Endothelial cell of umbilical vein (primary cell): ENCODE measurements at regions not wholly inside any gene's neighbourhood (a gene's known extent, or its start where the extent isn't known, plus 50 kb on each side); places are given as distances from the start of the nearest gene placed in this dataset.

Source experiments
- CTCF ChIP-seq, 2 donors: IDR thresholded peaks; 1 replicate in 1 of 2; 2 replicates in 1 of 2; pipeline ENCODE4 v1.5.1; 2011; ENCODE audit warnings: low read length in 2 of 2, mild to moderate bottlenecking in 2 of 2, moderate library complexity in 2 of 2, control low read depth in 1 of 2, inconsistent platforms in 1 of 2, low read depth in 1 of 2; ENCODE audit not compliant: insufficient read depth in 1 of 2; ENCODE audit errors: extremely low read depth in 1 of 2
- EZH2 ChIP-seq: IDR thresholded peaks from 2 replicates; pipeline ENCODE4 v1.6.1; 2012; ENCODE audit warnings: borderline replicate concordance, low read depth, mild to moderate bottlenecking, moderate library complexity, low read length, inconsistent platforms; ENCODE audit not compliant: severe bottlenecking
- FOS ChIP-seq: IDR thresholded peaks from 2 replicates; pipeline ENCODE4 v1.6.1; 2011; ENCODE audit warnings: mild to moderate bottlenecking, low read length, moderate library complexity, borderline replicate concordance; ENCODE audit not compliant: insufficient read depth
- GATA2 ChIP-seq: IDR thresholded peaks from 2 replicates; pipeline ENCODE4 v1.7.0; 2011; ENCODE audit warnings: low read depth, mild to moderate bottlenecking, moderate library complexity, mixed read lengths, low read length; ENCODE audit not compliant: insufficient read length, insufficient read depth
- JUN ChIP-seq: IDR thresholded peaks from 2 replicates; pipeline ENCODE4 v1.6.1; 2011; ENCODE audit warnings: borderline replicate concordance, low read depth; ENCODE audit not compliant: insufficient read length, insufficient read depth
- MAX ChIP-seq: IDR thresholded peaks from 2 replicates; pipeline ENCODE4 v1.6.1; 2011; ENCODE audit not compliant: insufficient read depth, insufficient read length
- MYC ChIP-seq: IDR thresholded peaks from one replicate; pipeline ENCODE4 v1.6.1; 2011; ENCODE audit warnings: mild to moderate bottlenecking, low read depth, low read length
- POLR2A ChIP-seq: IDR thresholded peaks from 2 replicates; pipeline ENCODE4 v1.6.1; 2012; ENCODE audit warnings: low read depth, mild to moderate bottlenecking, control low read depth, low read length
- POLR2AphosphoS5 ChIP-seq: IDR thresholded peaks from 2 replicates; pipeline ENCODE4 v1.6.1; 2012; ENCODE audit warnings: low read depth, mild to moderate bottlenecking, control low read depth, low read length, moderate library complexity; ENCODE audit not compliant: insufficient read depth

GRCh38 chr7:68964060-68964459 is 634.2 kb upstream of the AUTS2 start:
- no peak for TF ChIP-seq CTCF (IDR thresholded peaks at IDR 0.05; ENCODE audit: extremely low read depth in 1 of 2, insufficient read depth in 1 of 2, low read depth in 1 of 2, low read length in 2 of 2)
- TF ChIP-seq EZH2, result no peak
- TF ChIP-seq MAX, result no peak
- TF ChIP-seq JUN, result no peak
- TF ChIP-seq GATA2, result no peak
- TF ChIP-seq POLR2A, result no peak
- no peak for TF ChIP-seq FOS
- TF ChIP-seq POLR2AphosphoS5, result no peak
- no peak for TF ChIP-seq MYC
